IPS DF 6.9 (cell line): ENCODE measurements at regions not wholly inside any gene's neighbourhood (a gene's known extent, or its start where the extent isn't known, plus 50 kb on each side); places are given as distances from the start of the nearest gene placed in this dataset.

Source experiments
- DNase-seq: peaks from one replicate; pipeline ENCODE4 v3.0.0-alpha.2; 2013; ENCODE audit warnings: low read depth, low spot score
- H3K27ac ChIP-seq: one replicate; pipeline ENCODE4 v1.5.1; 2013; ENCODE audit warnings: low read length, control low read depth
- H3K27me3 ChIP-seq: 2 replicates; pipeline ENCODE4 v1.6.1; 2013; ENCODE audit warnings: mild to moderate bottlenecking, low read length; ENCODE audit not compliant: control insufficient read depth, insufficient read depth
- H3K36me3 ChIP-seq: 2 replicates; pipeline ENCODE4 v1.6.1; 2013; ENCODE audit warnings: low read length; ENCODE audit not compliant: control insufficient read depth, insufficient read depth
- H3K4me1 ChIP-seq: 2 replicates; pipeline ENCODE4 v1.6.1; 2013; ENCODE audit warnings: low read length; ENCODE audit not compliant: control insufficient read depth, insufficient read depth
- H3K4me3 ChIP-seq: 2 replicates; pipeline ENCODE4 v1.5.1; 2013; ENCODE audit warnings: mild to moderate bottlenecking, low read length
- H3K9me3 ChIP-seq: 2 replicates; pipeline ENCODE4 v1.6.1; 2013; ENCODE audit warnings: low read length, inconsistent platforms; ENCODE audit not compliant: control insufficient read depth, insufficient read depth
- WGBS: extraction: QIAGEN DNeasy Blood & Tissue Kit; methylation state at CpG from one replicate; pipeline ENCODE4 v1.1.7; 2013; ENCODE audit warnings: mixed read lengths, missing lambda C conversion rate; ENCODE audit not compliant: insufficient read length, insufficient coverage; 5-methylcytosine and 5-hydroxymethylcytosine counted together

DNA sequence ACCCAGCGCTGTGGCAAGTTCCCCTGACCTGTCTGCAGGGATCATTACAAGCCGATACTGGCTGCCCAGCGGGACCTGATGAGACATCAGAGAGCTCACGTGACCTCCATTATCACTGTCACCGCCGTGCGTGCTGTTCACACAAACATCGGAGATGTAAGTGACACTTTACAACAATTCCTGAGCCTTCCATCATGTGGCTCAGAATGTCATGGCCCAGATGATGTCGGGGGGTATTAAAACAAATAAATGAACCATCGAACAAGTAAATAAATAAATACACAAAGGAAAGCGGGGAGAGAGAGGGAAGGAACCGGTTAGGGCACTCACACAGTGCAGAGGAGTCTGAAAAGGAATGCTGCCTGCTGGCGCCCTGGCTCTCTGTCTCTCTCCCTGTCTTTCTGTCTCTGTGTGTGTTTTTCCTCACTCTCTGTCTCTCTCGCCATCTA, 195.1 kb downstream of the BMP7 start:
- Histone ChIP-seq H3K36me3 (no peaks in the 10 kb centered on the region), H3K27ac (no peak overlapping the region), H3K27me3 (peaks cover 3% of the 10 kb centered on the region; the same call in 1 of the 2 replicates), H3K4me1 (0 out of 2 replicates have a peak, but pooled peaks cover 2% of the 10 kb centered on the region), H3K9me3 (no peaks in the 10 kb centered on the region), H3K4me3 (peak overlapping the region; percentile 19; the same call in 1 of the 2 replicates)
- no peak for DNase-seq
- no CpG with 5 or more reads among the region's 14 CpGs for WGBS

DNA sequence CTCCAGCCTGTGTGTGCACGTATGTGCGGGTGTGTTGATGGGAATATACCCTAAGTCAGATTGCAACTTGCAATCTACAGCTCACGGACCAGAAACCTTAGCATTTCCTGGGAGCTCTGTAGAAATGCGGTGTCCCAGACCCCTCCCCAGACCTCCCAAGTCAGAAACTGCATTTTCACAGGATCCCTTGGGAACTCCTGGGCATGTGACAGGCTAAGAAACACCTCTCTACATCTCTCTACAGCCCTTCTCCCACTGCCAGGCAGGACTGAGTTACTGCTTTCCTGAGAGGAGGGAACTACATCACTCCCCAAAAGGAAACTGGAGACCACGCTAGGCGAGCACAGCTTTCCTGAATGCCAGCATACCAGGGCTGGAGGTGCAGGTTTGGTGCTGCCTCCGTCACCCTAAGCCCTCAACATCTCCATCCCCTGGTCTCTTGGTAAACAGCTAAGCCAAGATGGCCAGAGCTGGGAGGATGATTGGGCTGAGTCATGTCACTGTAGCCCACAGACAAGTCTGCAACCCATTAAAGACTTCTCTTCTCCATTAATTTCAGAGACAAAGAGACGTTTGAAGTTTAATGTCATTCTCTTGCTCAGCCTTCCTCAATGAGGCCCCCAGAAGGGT, 194.4 kb downstream of the BMP7 start:
- no peaks in the 10 kb centered on the region for H3K9me3 ChIP-seq
- H3K27me3 ChIP-seq: peaks cover 3% of the 10 kb centered on the region; the same call in 1 of the 2 replicates
- WGBS: no CpG with 5 or more reads among the region's 8 CpGs
- H3K36me3 ChIP-seq: no peaks in the 10 kb centered on the region
- H3K27ac ChIP-seq: no peak overlapping the region
- no peak for DNase-seq
- no peak overlapping the region for H3K4me3 ChIP-seq
- H3K4me1 ChIP-seq: 0 out of 2 replicates have a peak, but pooled peaks cover 2% of the 10 kb centered on the region

DNA sequence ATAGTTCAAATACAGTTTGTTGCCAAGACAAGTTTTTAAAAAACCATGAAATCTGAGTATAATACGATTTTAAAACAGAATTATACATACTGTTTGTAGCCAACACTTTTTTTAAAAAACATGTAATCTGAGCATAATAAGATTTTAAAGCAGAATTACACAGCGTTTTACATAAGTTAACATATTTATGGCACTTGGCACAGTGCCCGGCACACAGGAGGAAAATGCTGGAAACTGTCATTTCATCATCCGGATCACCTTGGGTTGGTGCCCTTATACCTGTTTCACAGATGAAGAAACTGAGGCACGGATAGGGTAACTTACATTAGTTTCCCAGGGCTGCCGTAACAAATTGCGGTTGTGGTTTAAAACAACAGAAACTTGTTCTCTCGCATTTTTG, 193.0 kb downstream of the BMP7 start:
- no peak for DNase-seq
- Histone ChIP-seq H3K27ac (no peak overlapping the region), H3K4me1 (0 out of 2 replicates have a peak, but pooled peaks cover 2% of the 10 kb centered on the region), H3K36me3 (no peaks in the 10 kb centered on the region), H3K27me3 (peaks cover 3% of the 10 kb centered on the region; the same call in 1 of the 2 replicates), H3K9me3 (no peaks in the 10 kb centered on the region), H3K4me3 (no peak overlapping the region)
- whole genome bisulfite sequencing: no CpG with 5 or more reads among the region's 8 CpGs

DNA sequence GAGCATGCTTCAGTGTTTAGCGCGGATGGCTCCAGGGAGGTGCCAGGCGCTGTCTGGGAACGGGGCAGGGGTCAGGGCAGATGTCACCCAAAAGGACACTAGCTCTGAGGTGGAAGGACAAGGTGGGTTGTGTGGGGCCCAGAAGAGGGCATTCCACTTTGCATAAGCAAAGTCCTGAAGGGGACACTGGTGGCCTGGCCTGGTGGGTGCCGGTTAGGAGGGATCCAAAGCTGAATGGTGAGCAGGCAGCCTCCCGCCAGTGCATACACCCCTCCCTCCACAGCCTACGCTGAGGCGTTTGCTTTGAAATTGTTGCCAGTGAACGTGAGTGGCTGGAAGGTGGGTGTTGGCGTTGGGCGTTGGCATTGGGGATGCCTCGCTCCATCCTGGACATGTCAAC, 192.1 kb downstream of the BMP7 start:
- no peaks in the 10 kb centered on the region for H3K36me3 ChIP-seq
- no peaks in the 10 kb centered on the region for H3K9me3 ChIP-seq
- H3K27me3 ChIP-seq: peaks cover 3% of the 10 kb centered on the region; the same call in 1 of the 2 replicates
- H3K27ac ChIP-seq: no peak overlapping the region
- H3K4me3 ChIP-seq: no peak overlapping the region
- whole genome bisulfite sequencing: no CpG with 5 or more reads among the region's 12 CpGs
- 0 out of 2 replicates have a peak, but pooled peaks cover 2% of the 10 kb centered on the region for H3K4me1 ChIP-seq
- DNase-seq: no peak

DNA sequence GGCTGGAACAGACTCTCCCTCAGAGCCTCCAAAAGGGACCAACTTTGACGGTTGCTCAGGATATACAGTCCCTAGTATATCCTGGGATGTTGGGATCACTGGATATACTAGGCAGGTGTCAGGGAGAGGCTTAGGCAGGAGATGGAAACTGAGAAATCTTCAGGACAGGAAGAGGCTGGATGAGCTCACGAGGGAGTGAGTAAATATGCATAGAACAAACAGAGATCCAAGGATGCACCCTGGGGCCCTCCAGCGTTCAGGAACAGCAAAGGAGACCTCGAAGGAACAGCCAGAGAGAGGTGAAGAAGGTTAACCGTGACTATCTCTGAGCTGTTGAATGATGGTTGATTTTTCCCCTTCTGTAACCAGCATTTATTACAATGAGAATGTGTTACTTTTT, 191.3 kb downstream of the BMP7 start:
- H3K36me3 ChIP-seq: no peaks in the 10 kb centered on the region
- H3K27me3 ChIP-seq: peaks cover 3% of the 10 kb centered on the region; the same call in 1 of the 2 replicates
- 0 out of 2 replicates have a peak, but pooled peaks cover 2% of the 10 kb centered on the region for H3K4me1 ChIP-seq
- H3K4me3 ChIP-seq: no peak overlapping the region
- H3K27ac ChIP-seq: no peak overlapping the region
- no peaks in the 10 kb centered on the region for H3K9me3 ChIP-seq
- no peak for DNase-seq
- WGBS: no CpG with 5 or more reads among the region's 5 CpGs

DNA sequence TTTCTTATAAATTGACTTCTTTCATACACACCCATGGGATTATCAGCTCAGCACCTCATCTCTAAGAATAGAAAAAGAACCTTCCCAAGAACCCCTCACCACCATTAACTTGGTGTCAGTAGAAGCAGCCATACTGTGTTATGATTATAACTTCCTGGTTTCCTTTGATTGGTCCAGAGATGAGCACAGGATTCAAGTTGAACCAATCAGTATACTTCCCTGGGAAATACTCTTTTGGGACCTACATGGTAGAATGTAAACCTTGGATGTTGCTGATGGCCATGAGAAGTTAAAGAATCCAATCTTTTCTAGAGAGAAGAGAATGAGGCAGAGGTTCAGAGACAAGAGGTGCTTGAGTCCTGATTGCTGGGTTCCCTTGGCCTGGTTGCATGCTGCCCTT, 190.8 kb downstream of the BMP7 start:
- H3K36me3 ChIP-seq: no peaks in the 10 kb centered on the region
- H3K4me1 ChIP-seq: 0 out of 2 replicates have a peak, but pooled peaks cover 2% of the 10 kb centered on the region
- no peak for DNase-seq
- no peak overlapping the region for H3K4me3 ChIP-seq
- no peaks in the 10 kb centered on the region for H3K9me3 ChIP-seq
- peaks cover 3% of the 10 kb centered on the region; the same call in 1 of the 2 replicates for H3K27me3 ChIP-seq
- H3K27ac ChIP-seq: no peak overlapping the region

DNA sequence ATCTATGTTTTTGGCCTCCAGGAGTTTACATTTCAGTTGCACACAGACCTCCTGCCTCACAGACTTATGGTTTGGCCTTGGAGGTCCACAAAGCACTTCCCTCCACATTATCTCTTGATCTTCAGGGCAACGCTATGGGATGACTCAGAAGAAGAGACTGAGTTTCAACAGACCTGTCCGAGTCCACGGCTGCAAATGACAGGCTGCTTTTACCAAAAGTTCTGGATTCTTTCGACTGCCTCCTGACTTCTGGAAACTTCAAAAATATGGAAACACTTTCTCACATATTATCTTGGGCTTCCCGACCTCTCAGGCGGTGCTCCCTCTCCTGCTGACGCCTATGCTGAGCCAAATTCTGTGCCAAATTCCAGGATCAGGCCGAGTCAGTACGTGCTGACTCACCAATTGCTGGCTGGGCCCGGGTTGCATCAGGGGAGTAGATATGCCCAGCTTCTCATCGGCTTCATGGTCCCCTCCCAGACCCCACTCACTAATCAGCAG, 190.2 kb downstream of the BMP7 start:
- H3K4me1 ChIP-seq: 0 out of 2 replicates have a peak, but pooled peaks cover 2% of the 10 kb centered on the region
- H3K27me3 ChIP-seq: no peaks in the 10 kb centered on the region
- no peak overlapping the region for H3K27ac ChIP-seq
- no peaks in the 10 kb centered on the region for H3K9me3 ChIP-seq
- no peak for DNase-seq
- H3K36me3 ChIP-seq: no peaks in the 10 kb centered on the region
- WGBS: no CpG with 5 or more reads among the region's 11 CpGs
- no peak overlapping the region for H3K4me3 ChIP-seq

DNA sequence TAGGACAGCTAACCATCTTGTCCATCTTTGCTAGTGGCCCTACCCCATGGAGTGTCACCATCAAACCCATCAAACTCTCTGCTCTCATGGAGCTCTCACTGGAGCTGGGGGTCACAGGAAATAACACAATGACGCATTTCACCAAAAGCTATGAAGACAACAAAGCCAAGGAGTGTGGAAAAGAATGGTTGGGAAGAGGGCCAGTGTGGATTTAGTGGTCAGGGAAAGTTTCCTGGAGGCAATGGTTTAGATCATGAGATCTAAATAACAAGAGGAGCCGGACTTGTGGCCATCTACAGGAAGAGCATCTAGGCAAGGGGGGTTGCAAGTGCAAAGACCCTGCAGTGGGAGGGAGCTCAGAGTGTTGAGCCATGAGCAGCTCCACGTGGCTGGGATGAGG, 189.5 kb downstream of the BMP7 start:
- no peaks in the 10 kb centered on the region for H3K36me3 ChIP-seq
- WGBS: no CpG with 5 or more reads among the region's 3 CpGs
- H3K9me3 ChIP-seq: no peaks in the 10 kb centered on the region
- no peak overlapping the region for H3K27ac ChIP-seq
- no peak overlapping the region for H3K4me3 ChIP-seq
- no peaks in the 10 kb centered on the region for H3K27me3 ChIP-seq
- no peak for DNase-seq
- H3K4me1 ChIP-seq: no peaks in the 10 kb centered on the region

DNA sequence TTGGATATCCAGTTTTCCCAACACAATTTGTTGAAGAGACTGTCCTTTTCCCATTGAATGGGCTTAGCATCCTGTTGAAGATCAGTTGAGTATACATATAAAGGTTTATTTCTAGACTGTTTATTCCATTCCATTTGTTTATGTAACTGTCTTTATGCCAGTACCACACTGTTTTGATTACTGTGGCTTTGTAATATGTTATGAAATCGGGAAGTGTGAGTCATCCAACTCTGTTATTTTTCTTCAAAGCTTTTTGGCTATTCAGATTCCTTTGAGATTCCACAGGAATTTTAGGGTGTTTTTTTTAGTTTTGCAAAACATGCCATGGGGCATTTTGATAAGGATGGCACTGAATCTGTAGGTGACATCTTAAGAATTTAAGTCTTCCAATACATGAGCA, 188.3 kb downstream of the BMP7 start:
- Histone ChIP-seq H3K27ac (no peak overlapping the region), H3K27me3 (no peaks in the 10 kb centered on the region), H3K4me3 (no peak overlapping the region), H3K36me3 (no peaks in the 10 kb centered on the region), H3K4me1 (no peaks in the 10 kb centered on the region), H3K9me3 (no peaks in the 10 kb centered on the region)
- no CpG with 5 or more reads among the region's 1 CpG for whole genome bisulfite sequencing
- DNase-seq: no peak

DNA sequence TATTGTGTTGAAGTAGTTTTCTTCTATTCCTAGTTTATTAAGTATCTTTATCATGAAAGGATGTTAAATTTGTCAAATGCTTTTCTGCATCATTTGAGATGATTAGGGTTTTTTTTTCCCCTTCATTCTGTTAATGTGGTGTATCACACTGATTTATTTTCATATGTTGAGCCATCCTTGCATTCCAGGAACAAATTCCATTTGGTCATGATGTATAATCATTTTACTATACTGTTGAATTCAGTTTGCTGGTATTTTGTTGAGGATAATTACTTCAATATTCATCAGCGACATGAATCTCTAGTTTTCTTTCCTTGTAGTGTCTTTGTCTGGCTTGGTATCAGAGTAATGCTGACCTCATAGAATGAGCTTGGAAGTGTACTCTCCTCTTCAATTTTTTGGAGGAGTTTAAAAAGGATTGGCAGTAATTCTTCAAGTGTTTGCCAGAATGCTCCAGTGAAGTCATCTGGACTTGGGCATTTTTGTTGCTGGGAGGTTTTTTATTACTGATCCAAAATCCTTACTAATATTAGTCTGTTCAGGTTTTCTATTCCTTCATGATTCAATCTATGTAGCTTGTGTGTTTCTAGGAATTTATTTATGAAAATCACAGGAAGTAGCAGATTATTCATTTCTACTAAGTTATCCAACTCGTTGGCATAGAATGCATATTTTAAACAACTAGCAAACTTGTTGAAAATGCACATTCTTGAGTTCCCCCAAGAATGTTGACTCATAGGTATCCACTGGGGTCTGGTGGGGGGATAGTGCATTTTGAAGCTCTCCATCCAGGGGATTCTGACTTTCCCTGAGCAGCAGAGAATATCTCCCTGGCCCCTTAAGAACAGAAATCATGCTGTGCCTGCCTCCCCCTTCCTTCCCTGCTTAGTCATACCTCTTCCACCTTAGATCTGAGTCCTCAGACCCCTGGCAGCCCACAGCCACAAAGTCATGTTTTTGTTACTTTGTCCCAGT, 187.1 kb downstream of the BMP7 start:
- no CpG with 5 or more reads among the region's 2 CpGs for WGBS
- H3K9me3 ChIP-seq: no peaks in the 10 kb centered on the region
- no peaks in the 10 kb centered on the region for H3K27me3 ChIP-seq
- DNase-seq: no peak
- H3K27ac ChIP-seq: no peak overlapping the region
- no peaks in the 10 kb centered on the region for H3K4me1 ChIP-seq
- H3K4me3 ChIP-seq: no peak overlapping the region
- no peaks in the 10 kb centered on the region for H3K36me3 ChIP-seq
